Fibroblast of skin of back (primary cell): ENCODE measurements at regions not wholly inside any gene's neighbourhood (a gene's known extent, or its start where the extent isn't known, plus 50 kb on each side); places are given as distances from the start of the nearest gene placed in this dataset.

Source experiments
- DNase-seq: peaks from one replicate; pipeline ENCODE4 v3.0.0-alpha.2; 2013

- no peak for DNase-seq
Measured at GRCh38 chr18:70446063-70446462, 157.2 kb downstream of the SOCS6 start.

- DNase-seq, result no peak
Measured at GRCh38 chr18:70442933-70443332, 154.1 kb downstream of the SOCS6 start.

DNA sequence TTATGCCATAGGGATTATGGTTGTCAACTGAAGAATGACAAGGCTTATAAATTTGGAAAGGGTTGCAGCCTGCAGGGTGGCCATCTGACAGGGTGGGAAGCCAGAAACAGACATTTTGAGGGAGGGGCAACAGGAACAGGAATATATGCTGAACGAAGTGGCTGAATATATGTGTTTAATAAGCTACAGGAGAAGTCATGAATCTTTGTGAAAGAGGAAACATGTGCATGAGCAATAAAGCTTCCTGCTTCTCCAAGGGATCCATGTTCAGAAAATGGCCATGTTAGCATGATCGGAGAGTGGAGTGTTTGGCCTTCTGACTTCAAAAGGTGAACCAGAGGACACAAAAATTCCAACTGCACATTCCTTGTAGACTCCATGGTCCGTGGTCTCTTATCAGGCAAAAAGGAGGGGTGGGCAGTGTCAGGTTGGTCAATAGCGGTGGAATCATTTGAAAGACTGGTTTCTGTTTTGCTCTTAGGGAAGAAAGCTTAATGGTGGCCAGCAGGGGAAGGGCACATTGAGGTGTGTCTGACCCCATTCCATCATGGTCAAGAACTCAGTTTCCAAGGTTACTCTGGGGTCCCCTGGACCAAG lies 144.1 kb downstream of the SOCS6 start:
- DNase-seq, result no peak

GRCh38 chr18:70431203-70431624 lies 142.4 kb downstream of the SOCS6 start:
- no peak for DNase-seq

GRCh38 chr18:70430501-70431173 lies 141.8 kb downstream of the SOCS6 start:
- no peak for DNase-seq

GRCh38 chr18:70429847-70430500 lies 141.1 kb downstream of the SOCS6 start:
- DNase-seq, result no peak

DNA sequence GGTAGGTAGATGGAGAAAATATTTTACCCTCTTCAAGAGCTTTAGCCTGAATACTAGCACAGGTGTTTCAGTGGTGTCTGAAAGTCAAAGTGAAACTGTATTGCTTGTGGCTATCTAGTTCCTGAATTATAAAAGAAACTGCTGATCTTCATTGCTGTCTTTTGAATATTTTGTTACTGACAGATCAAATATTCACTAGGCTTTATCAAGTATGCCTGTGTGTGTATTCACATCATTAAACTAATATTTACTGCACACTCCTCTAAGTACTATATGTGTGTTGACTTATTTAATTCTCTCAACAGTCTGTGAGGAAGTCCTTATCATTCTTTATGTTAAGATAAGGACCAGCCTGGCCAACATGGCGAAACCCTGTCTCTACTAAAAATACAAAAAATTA lies 139.6 kb downstream of the SOCS6 start:
- no peak for DNase-seq

DNA sequence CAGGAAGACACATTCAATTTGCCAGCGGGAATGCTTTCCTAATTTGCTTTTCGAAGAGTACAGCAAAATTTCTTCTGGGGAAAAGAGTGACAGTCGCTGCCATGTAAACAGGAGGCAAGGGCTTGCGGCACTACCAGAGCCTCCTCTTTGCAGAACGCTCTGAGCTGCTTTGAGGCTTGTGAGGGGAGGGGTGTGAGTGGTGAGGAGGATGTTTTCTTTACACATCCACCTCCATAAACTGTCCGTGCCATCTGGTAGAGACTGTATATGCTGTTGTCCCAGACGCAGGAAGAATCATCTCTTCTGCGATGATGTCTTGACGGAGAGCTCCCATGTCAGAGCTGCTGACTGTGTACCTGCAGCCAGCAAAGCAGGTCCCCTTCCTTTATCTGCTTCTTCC lies 138.0 kb downstream of the SOCS6 start:
- DNase-seq, result no peak

DNA sequence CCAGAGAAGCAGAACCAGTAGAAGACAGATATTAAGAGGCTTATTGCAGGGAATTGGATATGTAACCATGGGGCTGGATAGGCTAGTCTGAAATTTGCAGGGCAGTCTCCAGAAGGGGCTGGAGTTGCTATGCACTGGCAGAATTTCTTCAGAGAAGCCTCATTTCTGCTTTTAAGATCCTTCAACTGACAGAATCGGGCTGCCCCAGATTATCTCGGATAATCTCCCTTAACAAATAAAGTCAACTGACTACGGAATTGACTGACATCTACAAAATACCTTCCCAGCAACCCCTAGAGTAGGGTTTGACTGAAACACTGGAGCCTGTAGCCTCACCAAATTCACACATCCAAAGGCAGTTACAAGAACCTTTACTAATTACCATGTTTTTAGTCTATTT lies 136.4 kb downstream of the SOCS6 start:
- no peak for DNase-seq

- DNase-seq, result no peak
Measured at GRCh38 chr18:70423988-70424387, 135.1 kb downstream of the SOCS6 start.

DNA sequence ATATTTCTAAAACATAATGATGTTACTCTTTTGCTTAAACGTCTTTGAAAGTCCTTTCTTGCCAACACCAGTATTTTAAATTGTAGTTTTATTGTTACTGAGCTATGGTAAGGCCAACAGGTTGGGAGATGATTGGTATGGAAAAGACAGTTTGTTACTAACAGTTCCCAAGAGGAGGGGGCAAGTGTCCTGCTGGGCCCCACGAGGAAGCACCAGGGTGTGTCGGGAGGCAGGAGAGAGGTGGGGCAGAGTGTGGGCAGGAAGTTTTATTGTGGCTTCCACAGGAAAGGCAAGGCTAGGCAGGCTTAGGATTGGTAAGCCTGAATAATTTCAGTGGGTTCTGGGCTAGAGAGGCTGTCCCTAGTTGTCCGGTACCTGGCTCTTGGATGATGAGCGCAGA lies 134.3 kb downstream of the SOCS6 start:
- DNase-seq, result no peak

DNA sequence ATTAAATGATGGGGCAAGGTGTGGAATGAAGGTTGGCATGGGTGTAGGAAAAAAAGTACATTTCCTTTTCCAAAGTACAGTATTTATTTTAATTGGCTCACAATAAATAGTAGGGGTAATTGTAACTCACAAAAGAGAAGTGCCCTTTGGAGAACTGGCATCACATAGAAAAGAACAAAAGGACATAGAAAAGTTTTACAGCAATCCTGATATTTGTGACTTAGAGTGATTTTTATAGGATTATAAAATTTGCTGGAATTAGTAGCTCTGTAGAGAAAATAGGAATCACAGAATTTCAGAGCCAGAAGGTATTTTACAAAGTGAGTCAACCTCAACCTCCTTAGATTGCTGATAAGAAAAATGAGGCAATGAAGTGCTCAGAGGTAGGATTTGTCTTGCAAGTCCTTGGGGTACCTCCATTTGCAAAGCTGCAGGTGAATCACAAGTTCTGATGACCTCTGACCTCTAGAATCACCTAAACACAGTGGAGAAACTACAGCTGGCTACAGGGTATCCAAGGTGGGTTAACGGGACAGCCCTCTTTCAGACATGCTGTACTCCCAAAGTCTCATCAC lies 133.6 kb downstream of the SOCS6 start:
- no peak for DNase-seq

DNA sequence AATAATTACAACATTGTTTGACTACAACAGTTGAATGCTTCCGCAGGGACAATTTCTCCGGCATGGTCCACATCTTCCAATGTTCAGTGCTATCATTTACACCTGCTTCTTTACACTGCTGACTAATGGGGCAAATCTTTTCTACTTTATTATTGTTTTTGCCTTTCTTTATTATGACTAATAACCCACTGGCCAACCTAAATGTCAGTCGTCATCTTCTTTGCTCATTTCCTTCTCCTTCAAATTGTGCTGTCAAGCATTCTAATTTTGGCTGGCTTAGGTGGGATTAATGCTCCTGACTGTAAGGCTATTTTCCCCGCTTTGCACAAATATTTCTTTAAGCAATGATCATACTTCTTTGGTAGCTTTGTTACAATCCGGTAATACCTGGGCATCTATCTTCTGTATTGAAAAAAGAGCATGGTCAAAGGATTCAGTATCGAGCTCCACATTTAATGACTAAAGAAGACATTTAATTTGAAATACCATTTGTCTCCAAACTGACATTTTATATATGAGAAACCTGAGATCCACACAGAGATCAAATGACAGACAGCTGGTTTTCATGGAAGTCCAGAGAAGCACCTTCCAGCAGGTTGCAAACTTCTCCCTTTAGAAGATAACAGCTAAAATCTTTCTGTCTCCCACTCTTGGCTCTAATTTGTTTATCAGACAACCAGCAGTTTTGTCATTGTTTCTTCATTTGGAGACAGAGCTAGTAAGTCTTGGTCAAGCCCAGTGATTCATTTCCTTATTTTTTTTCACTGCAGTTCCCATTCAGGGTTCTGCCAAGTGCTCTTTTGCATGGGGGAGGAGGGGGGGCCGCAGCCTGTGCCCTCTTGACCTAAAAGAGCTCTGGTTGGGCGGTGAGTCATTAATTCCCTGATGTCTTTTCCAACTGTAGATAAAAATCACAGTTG lies 132.9 kb downstream of the SOCS6 start:
- DNase-seq, result peak; percentile 91

- peak; percentile 35 for DNase-seq
Measured at GRCh38 chr18:70420146-70420898, 131.5 kb downstream of the SOCS6 start.

DNA sequence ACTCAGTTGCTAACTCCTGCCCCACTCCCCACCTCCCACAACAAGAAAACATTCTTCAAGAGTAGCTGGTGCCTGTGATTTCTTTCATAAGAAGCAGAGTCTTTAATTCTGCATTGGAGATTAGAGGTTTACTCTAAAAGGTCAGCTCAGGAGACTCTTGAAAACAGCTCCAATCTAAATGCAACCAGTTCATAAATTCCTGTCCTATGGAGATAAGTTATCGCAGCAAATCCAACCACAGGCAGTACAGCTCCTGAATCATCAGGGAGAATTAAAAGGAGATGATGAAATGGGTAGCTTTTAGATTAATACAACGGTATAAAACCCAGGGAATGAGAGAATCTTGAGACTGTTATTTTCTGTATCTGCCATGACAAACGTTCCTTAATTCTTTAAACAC lies 130.7 kb downstream of the SOCS6 start:
- peak; percentile 54 for DNase-seq

DNA sequence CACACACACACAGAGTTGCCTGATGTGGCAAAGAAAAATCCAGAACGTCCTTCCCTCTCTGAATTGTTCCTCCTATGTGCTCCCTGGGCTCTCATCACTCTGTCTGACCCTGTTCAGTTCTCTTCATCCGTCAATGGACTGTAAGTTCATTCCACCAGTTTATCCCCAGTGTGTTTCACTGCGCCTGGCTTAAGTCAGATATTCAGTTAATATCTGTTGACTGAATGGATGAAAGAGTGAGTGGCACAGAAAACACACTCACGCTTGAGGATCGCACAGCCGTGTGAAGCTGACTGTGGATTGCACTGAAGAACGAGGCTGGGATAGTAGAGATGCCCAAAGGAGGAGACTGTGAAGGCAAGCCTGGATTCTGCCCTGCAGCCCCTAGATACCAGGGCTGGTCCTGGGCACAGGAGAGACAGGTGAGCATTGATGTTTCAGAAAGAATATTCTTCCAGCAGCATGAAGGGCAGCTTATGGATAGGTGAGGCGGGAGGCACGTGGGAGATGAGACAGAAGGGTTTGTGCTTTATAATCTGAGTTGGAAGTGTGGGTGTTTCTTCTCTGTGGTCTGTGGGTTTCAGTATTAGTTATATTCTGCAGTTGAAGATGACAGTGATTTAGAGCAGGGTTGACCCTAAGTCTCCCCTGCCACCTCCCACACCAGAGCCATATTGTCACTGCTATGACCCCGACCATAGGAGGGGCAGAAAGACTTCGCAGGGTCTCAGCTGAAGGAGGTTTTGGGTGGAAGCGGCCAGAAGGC lies 129.9 kb downstream of the SOCS6 start:
- no peak for DNase-seq

- DNase-seq, result no peak
Measured at GRCh38 chr18:70417847-70418246, 129.0 kb downstream of the SOCS6 start.

DNA sequence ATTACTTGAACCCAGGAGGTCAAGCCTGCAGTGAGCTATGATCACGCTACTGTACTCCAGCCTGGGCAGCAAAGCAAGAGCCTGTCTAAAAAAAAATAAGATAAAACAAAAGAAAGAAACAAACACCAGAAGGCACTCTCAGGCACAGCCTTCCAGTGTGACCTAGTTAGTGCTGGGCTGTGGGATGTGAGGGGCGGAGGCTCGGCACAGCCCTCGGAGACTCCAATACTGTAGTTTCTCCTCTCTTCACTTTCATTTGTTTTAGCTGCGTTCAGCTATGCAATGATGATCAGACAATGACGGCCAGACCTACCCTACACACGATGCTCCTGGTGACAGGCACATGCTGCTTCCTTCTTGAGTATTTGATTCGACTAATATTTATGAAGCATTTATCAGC lies 127.7 kb downstream of the SOCS6 start:
- no peak for DNase-seq

GRCh38 chr18:70415823-70416488 lies 127.1 kb downstream of the SOCS6 start:
- DNase-seq, result no peak

- DNase-seq, result no peak
Measured at GRCh38 chr18:70414315-70414900, 125.6 kb downstream of the SOCS6 start.
